ENCODE measurements at regions not wholly inside any gene's neighbourhood (a gene's known extent, or its start where the extent isn't known, plus 50 kb on each side); places are given as distances from the start of the nearest gene placed in this dataset.
A peak's percentile ranks its signal among the peaks of the same experiment; 100 is the strongest.
"Not testable (repeated sequence)": the region's sequence is repeated elsewhere in the genome, so short reads cannot be mapped to it uniquely, and the experiment has no call there.

DNA sequence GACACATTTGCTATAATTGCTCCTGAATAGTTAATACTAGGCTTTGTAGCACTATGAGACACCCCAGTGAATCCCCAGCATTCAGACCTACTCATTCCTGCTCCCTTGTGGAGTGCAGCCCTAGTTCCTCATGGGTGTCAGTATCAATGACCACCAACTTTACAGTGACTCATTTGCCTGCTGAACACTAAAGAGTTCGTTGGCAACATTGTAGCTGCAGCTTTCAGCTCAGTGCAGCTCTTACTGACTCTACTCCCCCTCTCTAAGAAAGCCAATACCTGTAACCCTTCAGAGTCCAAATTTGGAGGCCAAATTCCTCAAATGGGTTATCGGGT is 127.1 kb upstream of the MTPN start:
- TF ChIP-seq CTCF (IDR thresholded peaks at IDR 0.05; ENCODE audit: insufficient read depth, low read depth, low read length) = no peak
- DNase-seq (ENCODE audit: low read depth) = no peak

GRCh38 chr7:136103545-136104268 is 126.5 kb upstream of the MTPN start:
- DNase-seq (ENCODE audit: low read depth) = no peak
- H3K4me3 ChIP-seq (ENCODE audit: low read depth, low read length) = no peak overlapping the region
- TF ChIP-seq CTCF (IDR thresholded peaks at IDR 0.05; ENCODE audit: insufficient read depth, low read depth, low read length) = no peak

More for the DNA sequence above, 127.1 kb upstream of the MTPN start:
- H3K4me3 ChIP-seq (ENCODE audit: low read depth, low read length) = no peak overlapping the region

DNA sequence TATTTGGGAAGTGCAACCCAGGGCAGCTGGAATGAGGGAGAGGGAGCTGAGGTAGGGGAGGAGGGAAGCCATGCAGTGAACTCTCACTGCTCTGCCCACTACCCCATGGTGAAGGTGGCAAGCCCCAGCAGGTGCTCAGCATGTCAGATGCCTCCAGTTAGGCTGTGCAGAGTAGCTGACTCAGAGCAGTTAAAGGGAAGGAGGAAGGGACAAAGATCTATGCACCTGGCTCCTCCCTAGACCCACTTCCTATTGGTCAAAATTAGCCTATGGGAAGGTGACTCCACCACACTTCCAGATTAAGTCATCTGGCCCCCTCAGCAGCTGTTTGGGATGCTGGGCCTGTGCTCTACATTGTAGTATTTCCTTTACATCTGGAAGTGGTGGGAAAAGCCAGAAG is 125.7 kb upstream of the MTPN start:
- DNase-seq (ENCODE audit: low read depth) = no peak
- TF ChIP-seq CTCF (IDR thresholded peaks at IDR 0.05; ENCODE audit: insufficient read depth, low read depth, low read length) = no peak
- no peak overlapping the region for H3K4me3 ChIP-seq (ENCODE audit: low read depth, low read length)

DNA sequence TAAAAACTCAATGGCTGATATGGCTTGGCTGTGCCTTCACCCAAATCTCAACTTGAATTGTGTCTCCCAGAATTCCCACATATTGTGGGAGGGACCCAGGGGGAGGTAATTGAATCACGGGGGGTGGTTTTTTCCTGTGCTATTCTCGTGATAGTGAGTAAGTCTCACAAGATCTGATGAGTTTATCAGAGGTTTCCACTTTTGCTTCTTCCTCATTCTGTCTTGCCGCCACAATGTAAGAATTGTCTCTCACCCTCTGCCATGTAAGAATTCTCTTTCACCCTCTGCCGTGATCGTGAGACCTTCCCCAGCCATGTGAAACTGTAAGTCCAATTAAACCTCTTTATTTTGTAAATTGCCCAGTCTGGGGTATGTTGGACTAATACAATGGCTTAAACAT is 115.6 kb upstream of the MTPN start:
- not testable (repeated sequence) for H3K4me3 ChIP-seq (ENCODE audit: low read depth, low read length); DNase-seq (ENCODE audit: low read depth)

DNA sequence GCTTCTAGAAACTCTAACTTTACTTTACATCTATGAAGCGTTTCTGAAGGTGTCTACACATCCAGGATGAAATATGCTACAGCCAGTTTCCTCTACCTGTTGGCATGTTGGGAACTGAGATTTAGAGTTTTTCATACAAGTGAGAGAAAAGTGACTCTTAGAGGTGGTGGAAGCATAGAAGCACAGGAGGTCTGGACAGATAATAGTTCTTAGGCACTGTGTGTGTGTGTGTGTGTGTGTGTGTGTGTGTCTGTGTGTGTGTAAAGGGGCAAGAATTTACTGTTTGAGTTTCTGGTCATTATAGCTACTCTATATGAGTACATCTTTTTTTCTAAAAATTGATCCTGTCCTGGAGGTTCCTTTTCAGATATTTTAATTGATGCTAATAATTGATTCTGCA is 110.7 kb upstream of the MTPN start:
- no peak for DNase-seq (ENCODE audit: low read depth)
- no peak for TF ChIP-seq CTCF (IDR thresholded peaks at IDR 0.05; ENCODE audit: insufficient read depth, low read depth, low read length)
- H3K4me3 ChIP-seq (ENCODE audit: low read depth, low read length) = no peak overlapping the region

- peak; percentile 82 for DNase-seq (ENCODE audit: low read depth)
- H3K4me3 ChIP-seq (ENCODE audit: low read depth, low read length) = peak overlapping the region; percentile 47
- no peak for TF ChIP-seq CTCF (IDR thresholded peaks at IDR 0.05; ENCODE audit: insufficient read depth, low read depth, low read length)
Observed at GRCh38 chr7:136086712-136087111, 109.6 kb upstream of the MTPN start.

- no peak for DNase-seq (ENCODE audit: low read depth)
- TF ChIP-seq CTCF (IDR thresholded peaks at IDR 0.05; ENCODE audit: insufficient read depth, low read depth, low read length) = no peak
- no peak overlapping the region for H3K4me3 ChIP-seq (ENCODE audit: low read depth, low read length)
Observed at GRCh38 chr7:136079934-136080333, 102.8 kb upstream of the MTPN start.
